ENCODE measurements at regions not wholly inside any gene's neighbourhood (a gene's known extent, or its start where the extent isn't known, plus 50 kb on each side); places are given as distances from the start of the nearest gene placed in this dataset.

DNA sequence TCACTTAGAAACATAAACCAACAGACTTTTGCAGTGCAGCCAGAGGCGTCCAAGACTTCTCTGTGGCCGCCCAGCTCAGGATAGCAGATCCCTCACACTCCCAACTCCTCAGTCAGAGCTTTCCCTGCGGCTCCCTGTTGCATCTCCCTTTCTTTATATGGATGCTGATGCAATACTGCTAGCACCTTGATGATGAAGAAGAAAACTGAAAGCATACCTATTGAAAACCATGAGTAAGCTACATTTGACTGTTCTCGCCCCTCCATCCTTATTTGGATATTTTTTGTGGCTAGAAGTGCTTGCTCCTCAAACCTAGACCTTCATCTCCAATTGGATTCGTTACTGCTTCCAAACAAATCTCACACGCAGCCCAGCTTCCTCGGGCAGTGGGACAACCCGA lies 57.3 kb upstream of the UBL3 start:
- no peaks in the 10 kb centered on the region for H3K4me1 ChIP-seq (replicated peaks in 1 of 2; ENCODE audit: control insufficient read depth in 2 of 2, insufficient read depth in 2 of 2, low read length in 2 of 2)
- ATAC-seq (no peak), DNase-seq (ENCODE audit: extremely low read depth in 1 of 4, low spot score in 3 of 4) (no peak), FAIRE-seq (no peak)
- H3K9me3 ChIP-seq (replicated peaks; ENCODE audit: control insufficient read depth, insufficient read depth, low read depth, low read length) = no peaks in the 10 kb centered on the region
- H3K27me3 ChIP-seq (ENCODE audit: control insufficient read depth in 2 of 2, insufficient read depth in 2 of 2, low read length in 2 of 2) = no peaks in the 10 kb centered on the region; a peak in 2 of 5 replicates
- no peaks in the 10 kb centered on the region for H4K20me1 ChIP-seq (replicated peaks; ENCODE audit: control insufficient read depth, insufficient read depth, low read length)
- intact Hi-C loops (cut with micrococcal nuclease) (no loop called here), in situ Hi-C loops (cut with MboI) (no loop called here)
- H3K36me3 ChIP-seq (ENCODE audit: control insufficient read depth, insufficient read depth, low read length) = no peaks in the 10 kb centered on the region
- H3K9me1 ChIP-seq (ENCODE audit: control insufficient read depth, insufficient read depth, low read length) = no peaks in the 10 kb centered on the region
- ChIA-PET CTCF (ENCODE audit: low intra/inter-chr PET ratio) (no interaction called here), POLR2A (no interaction called here)
- H3K4me3 ChIP-seq = no peak overlapping the region
- H3K9ac ChIP-seq (ENCODE audit: insufficient read depth in 1 of 2, low read depth in 2 of 2, low read length in 2 of 2) = no peak overlapping the region
- no peak overlapping the region for H3K27ac ChIP-seq (ENCODE audit: extremely low read depth, low read depth, low read length)
- H3K4me2 ChIP-seq (ENCODE audit: insufficient read depth, low read length) = no peak overlapping the region
- H2AFZ ChIP-seq (ENCODE audit: low read depth, low read length) = no peak overlapping the region
- no TSS peak for BruUV-seq (replicated peaks)
- TF ChIP-seq CTBP1 (IDR thresholded peaks at IDR 0.05; ENCODE audit: borderline replicate concordance) (no peak), ZNF41 (CRISPR knock-in tag; conservative IDR thresholded peaks at IDR 0.05) (no peak), NELFE (IDR thresholded peaks at IDR 0.05; ENCODE audit: insufficient read depth, insufficient read length) (no peak), ZFP36 (IDR thresholded peaks at IDR 0.05; ENCODE audit: low read depth, low read length, partially characterized antibody) (no peak)
- TF ChIP-seq, protein P1, sequence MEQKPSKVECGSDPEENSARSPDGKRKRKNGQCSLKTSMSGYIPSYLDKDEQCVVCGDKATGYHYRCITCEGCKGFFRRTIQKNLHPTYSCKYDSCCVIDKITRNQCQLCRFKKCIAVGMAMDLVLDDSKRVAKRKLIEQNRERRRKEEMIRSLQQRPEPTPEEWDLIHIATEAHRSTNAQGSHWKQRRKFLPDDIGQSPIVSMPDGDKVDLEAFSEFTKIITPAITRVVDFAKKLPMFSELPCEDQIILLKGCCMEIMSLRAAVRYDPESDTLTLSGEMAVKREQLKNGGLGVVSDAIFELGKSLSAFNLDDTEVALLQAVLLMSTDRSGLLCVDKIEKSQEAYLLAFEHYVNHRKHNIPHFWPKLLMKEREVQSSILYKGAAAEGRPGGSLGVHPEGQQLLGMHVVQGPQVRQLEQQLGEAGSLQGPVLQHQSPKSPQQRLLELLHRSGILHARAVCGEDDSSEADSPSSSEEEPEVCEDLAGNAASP (IDR thresholded peaks at IDR 0.05) = no peak
- TF ChIP-seq, protein P2, sequence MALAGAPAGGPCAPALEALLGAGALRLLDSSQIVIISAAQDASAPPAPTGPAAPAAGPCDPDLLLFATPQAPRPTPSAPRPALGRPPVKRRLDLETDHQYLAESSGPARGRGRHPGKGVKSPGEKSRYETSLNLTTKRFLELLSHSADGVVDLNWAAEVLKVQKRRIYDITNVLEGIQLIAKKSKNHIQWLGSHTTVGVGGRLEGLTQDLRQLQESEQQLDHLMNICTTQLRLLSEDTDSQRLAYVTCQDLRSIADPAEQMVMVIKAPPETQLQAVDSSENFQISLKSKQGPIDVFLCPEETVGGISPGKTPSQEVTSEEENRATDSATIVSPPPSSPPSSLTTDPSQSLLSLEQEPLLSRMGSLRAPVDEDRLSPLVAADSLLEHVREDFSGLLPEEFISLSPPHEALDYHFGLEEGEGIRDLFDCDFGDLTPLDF (CRISPR knock-in tag; IDR thresholded peaks at IDR 0.05) = no peak
- WGBS (ENCODE audit: insufficient coverage, low coverage, missing lambda C conversion rate) = 0% methylated on average over 5 of the region's 8 CpGs
- H3K79me2 ChIP-seq (ENCODE audit: control insufficient read depth, insufficient read depth, low read length) = no peaks in the 10 kb centered on the region
